ENCODE measurements at regions not wholly inside any gene's neighbourhood (a gene's known extent, or its start where the extent isn't known, plus 50 kb on each side); places are given as distances from the start of the nearest gene placed in this dataset.

- 96% methylated on average over 1 of the region's 1 CpG; no CpG with 5 or more reads in 1 of the 2 experiments for WGBS, 2 experiments (ENCODE audit: extremely low coverage in 1 of 2, insufficient coverage in 1 of 2, insufficient read length in 1 of 2, insufficient replicate concordance in 2 of 2, low coverage in 1 of 2, low lambda C conversion rate in 2 of 2, missing lambda C conversion rate in 1 of 2)
- no peak for FAIRE-seq
- TF ChIP-seq SP2 (IDR thresholded peaks at IDR 0.05; ENCODE audit: low read length) (no peak), SIX5 (IDR thresholded peaks at IDR 0.05; ENCODE audit: low read depth, low read length) (no peak), POLR2A (IDR thresholded peaks at IDR 0.05; ENCODE audit: control extremely low read depth in 1 of 2, low read depth in 2 of 2, low read length in 2 of 2) (no peak), TEAD4 (IDR thresholded peaks at IDR 0.05; ENCODE audit: low read depth, low read length) (no peak)
These were observed 301.9 kb upstream of the KYNU start for GRCh38 chr2:142575561-142575960.

More at GRCh38 chr2:142575561-142575960, 301.9 kb upstream of the KYNU start:
- H3K23ac ChIP-seq (ENCODE audit: insufficient read length): no peak overlapping the region
- H3K23me2 ChIP-seq (ENCODE audit: low read depth, low read length): no peaks in the 10 kb centered on the region
- H3K79me2 ChIP-seq (ENCODE audit: control insufficient read depth in 1 of 2, insufficient read depth in 2 of 2, low read length in 2 of 2): no peaks in the 10 kb centered on the region
- ChIA-PET POLR2A (ENCODE audit: partially characterized antibody) (no interaction called here), CTCF (ENCODE audit: partially characterized antibody) (interaction anchor here (1.7 kb wide), 1 partner anchor 64 kb away, joined by 4 read pairs; no protein-coding TSS in a partner anchor)
- H3K4me3 ChIP-seq (ENCODE audit: extremely low read depth in 1 of 4, insufficient read depth in 2 of 4, low read depth in 3 of 4, low read length in 4 of 4): no peak overlapping the region
- H2BK120ac ChIP-seq (replicated peaks; ENCODE audit: low read depth, low read length): no peak overlapping the region
- no peak overlapping the region for H3K18ac ChIP-seq (ENCODE audit: extremely low read depth, low read length)
- no peak overlapping the region for H3K4me2 ChIP-seq (ENCODE audit: insufficient read depth in 1 of 2, low read depth in 2 of 2, low read length in 2 of 2)
- no peak overlapping the region for H2BK12ac ChIP-seq (ENCODE audit: low read depth, low read length)
- no peaks in the 10 kb centered on the region for H3K27me3 ChIP-seq (replicated peaks in 1 of 4; ENCODE audit: control insufficient read depth in 3 of 4, extremely low read depth in 1 of 4, insufficient read depth in 3 of 4, low read length in 3 of 4)
- no peak overlapping the region for H4K5ac ChIP-seq (ENCODE audit: insufficient read length, low read depth, low read length)
- no peaks in the 10 kb centered on the region for H3K4me1 ChIP-seq (replicated peaks in 1 of 4; ENCODE audit: control insufficient read depth in 3 of 4, insufficient read depth in 4 of 4, low read length in 3 of 4)
- H2AFZ ChIP-seq (ENCODE audit: low read length): no peak overlapping the region
- no peak overlapping the region for H3K14ac ChIP-seq (ENCODE audit: insufficient read length)
- no peak overlapping the region for H2BK20ac ChIP-seq (ENCODE audit: low read length)
- H3K79me1 ChIP-seq (ENCODE audit: low read depth, low read length): no peaks in the 10 kb centered on the region
- no peak overlapping the region for H3K4ac ChIP-seq (replicated peaks; ENCODE audit: insufficient read length, low read depth, low read length)
- no peaks in the 10 kb centered on the region for H3K9me3 ChIP-seq (ENCODE audit: insufficient read depth in 2 of 2, low read depth in 1 of 2, low read length in 1 of 2)
- DNase-seq (ENCODE audit: low read depth in 1 of 2, low spot score in 2 of 2): no peak
- no peak overlapping the region for H2BK5ac ChIP-seq (ENCODE audit: low read depth, low read length)
- no peak overlapping the region for H2BK15ac ChIP-seq (ENCODE audit: low read length)
- no peaks in the 10 kb centered on the region for H3K36me3 ChIP-seq (ENCODE audit: control insufficient read depth in 2 of 4, insufficient read depth in 4 of 4, low read length in 3 of 4)
- H3K27ac ChIP-seq (ENCODE audit: low read depth, low read length): no peak overlapping the region
- H4K8ac ChIP-seq (ENCODE audit: extremely low read depth, insufficient read depth, low read length): no peak overlapping the region
- H3K9ac ChIP-seq (replicated peaks in 1 of 4; ENCODE audit: extremely low read depth in 1 of 4, low read depth in 3 of 4, low read length in 3 of 4): no peak overlapping the region
- no peaks in the 10 kb centered on the region for H4K20me1 ChIP-seq (replicated peaks in 1 of 2; ENCODE audit: control insufficient read depth in 1 of 2, insufficient read depth in 2 of 2, low read length in 2 of 2)
- no peak overlapping the region for H4K91ac ChIP-seq (replicated peaks; ENCODE audit: insufficient read length, low read length)
- H2AK5ac ChIP-seq (ENCODE audit: low read depth, low read length): no peak overlapping the region
- H3K56ac ChIP-seq (replicated peaks; ENCODE audit: insufficient read length, low read depth, low read length): no peak overlapping the region

Measured in H1 (cell line).